ENCODE measurements at regions not wholly inside any gene's neighbourhood (a gene's known extent, or its start where the extent isn't known, plus 50 kb on each side); places are given as distances from the start of the nearest gene placed in this dataset.
"Not testable (repeated sequence)": the region's sequence is repeated elsewhere in the genome, so short reads cannot be mapped to it uniquely, and the experiment has no call there.

DNA sequence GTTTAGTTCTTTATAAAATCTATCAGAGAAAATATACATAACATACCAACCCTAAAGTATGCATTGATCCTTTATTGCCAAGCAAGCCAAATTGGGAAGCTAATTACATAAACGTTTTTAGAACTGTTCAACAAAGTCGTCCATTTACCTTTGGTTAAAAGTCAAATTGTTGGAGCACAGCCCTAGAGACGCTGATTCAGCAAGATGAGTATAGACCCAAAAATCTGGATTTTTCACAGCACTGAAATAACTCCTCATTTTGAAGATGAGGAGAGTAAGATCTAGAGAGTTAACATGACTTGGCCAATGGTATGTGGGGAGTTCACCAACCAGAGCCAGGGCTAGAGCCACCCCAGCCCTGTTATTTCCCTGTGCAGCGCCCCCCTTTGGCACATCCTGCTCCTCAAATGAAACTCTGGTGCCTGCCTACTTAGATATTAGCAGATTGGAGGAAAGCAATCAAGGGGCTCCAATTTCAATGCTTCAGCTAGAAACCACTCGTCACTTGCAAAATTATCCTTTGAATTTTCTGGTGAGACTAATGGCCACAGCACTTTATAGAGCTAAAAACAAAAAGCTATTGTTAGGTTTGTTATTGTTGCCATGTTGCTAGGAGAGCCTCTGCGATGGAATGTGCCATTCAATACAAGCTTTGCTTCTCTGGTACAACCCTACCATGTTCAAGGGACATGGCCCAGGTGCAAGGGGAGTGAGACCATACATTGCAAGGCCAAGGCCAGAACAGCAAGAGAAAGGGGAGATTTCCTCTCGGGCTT is 132.6 kb upstream of the ZEB1 start:
- DNase-seq, result no peak

DNA sequence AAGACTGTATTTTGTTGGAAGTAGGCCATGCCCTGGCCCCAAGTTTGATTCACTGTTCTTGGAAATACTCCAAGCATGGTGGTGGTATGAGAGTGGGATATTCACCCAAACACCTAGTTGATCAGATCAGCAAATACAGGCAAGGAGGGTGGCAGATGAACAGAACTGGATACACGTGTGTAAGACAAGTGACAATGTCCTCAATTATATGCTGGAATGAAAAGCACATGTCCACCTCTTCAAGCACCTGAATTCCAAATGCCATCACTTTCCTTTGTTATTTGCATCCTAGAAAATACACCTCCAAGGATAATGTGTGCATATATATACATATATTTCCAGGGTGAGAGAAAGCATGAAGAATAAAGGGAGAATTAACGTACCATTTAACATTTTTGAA is 131.8 kb upstream of the ZEB1 start:
- DNase-seq, result no peak

DNA sequence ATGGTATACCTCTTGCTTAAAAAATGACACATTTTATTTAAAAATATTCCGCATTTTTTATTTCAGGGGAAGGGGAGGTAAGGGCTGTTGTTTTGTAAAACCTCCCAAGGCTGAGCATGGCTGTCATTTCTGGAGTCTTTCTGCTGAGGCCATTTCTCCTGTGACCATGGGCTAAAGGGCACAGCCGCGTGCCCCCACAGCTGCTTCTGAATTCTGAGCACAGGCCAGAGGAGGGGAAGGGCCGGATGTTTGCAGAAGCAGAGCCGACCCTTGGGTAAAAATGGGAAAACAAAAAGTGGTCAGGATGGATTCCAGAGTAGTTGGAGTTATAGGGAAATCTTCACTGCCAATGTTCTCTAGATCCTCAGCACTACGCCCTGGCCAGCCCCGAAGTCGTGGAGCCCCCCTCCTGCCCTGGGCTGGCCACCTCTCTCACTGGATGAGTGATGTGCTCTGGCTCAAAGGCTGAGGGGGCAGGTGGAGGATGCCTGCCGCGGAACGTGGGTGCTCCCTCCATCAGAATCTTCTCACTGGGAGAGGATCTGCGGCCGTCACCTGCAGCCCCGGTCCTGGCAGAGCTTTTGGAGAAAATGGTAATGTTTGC is 131.3 kb upstream of the ZEB1 start:
- DNase-seq, result no peak

DNA sequence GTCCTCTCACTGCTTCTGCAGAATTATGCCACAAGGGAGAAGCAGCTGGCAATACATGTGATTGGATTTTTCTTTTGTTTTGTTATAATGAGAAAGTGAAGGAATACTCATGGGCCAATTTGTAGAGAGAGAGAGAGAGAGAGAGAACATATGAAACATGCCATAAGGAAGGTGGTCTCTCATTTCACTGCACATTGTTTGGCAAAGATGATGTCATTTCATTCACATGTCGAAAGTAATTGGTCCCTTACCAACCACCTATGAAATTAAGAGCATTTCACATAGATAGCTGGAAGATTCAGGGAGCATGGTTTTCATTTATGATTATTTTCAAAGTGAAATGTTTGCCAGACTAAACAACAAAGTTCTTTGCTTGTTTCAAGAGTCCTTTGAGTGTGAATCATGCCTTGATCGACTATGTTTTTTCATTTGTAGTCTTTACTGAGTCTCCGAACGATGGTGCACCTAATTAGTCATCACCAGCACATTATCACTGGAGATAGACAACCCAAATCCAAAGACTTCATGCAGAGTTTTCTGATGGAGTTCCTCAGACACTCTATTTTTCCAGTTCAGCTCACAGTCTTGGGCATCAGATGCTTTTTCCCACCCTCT is 130.1 kb upstream of the ZEB1 start:
- DNase-seq, result no peak

DNA sequence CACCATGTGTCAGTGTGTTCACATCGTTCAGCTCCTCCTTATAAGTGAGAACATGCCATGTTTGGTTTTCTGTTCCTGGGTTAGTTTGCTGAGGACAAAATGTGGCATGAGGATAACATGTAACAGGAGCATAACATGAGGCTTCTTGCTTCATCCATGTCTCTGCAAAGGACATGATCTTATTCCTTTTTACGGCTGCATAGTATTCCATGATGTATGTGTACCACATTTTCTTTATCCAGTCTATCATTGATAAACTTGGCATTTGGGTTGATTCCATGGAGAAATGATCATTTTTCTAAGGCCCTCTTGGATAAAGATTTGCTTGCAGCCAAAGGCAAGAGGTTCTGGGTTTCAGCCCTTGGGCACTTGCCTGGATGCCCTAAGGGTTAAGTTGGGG is 128.5 kb upstream of the ZEB1 start:
- DNase-seq, result no peak

DNA sequence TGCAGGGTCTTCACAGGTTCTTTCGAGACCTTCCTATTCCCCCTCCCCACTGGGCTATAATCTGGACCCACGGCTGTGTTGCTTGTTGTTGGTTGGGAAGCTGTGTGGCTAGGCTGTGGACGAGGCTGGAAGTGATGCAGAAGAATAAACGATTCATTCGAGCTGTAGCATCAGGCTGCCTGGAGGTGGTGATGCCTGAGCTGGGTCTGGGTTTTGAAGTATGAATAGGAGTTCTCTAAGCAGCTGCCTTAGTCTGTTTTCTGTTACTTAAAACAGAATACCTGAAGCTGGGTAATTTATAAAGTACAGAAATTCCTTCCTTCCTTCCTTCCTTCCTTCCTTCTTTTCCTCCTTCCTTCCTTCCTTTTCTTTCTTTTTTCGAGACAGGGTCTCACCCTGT is 126.5 kb upstream of the ZEB1 start:
- no peak for DNase-seq

DNA sequence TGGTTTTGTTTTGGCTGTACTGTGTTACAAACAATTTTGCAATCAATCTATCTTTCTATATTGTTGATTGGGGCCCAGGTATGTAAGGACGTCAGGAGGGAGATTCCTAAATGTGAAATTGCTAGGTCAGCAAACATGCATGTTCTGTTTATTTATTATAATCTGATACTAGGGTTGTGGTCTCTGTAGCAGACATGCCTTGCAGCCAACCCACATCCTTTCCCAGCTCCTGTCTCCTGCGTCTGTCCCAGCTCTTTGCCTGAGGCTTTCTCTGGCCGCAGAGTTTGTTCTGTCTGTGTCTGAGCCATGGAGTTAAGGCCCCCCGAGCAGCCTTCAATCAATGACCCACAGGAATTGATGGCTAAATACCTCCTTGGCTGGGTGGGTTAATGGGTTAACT is 124.0 kb upstream of the ZEB1 start:
- no peak for DNase-seq

DNA sequence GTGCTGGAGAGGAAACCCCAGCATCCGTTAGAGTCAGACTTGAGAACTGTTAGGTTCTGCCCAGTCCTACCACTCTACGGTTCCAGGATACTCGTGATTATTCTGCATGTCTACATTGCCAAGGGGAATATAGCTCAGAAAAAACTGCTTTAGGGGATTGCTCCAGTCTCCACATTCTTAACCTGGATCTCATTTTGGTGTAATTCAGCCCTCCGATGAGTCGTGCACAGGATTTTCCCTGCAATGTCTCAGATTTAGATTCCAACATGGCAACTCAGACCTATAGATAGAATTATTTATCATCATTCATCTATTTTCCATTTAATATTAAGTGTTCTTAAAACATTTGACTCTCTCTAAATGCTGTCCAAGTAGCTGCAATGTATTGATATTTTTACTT is 121.1 kb upstream of the ZEB1 start:
- DNase-seq, result no peak

DNA sequence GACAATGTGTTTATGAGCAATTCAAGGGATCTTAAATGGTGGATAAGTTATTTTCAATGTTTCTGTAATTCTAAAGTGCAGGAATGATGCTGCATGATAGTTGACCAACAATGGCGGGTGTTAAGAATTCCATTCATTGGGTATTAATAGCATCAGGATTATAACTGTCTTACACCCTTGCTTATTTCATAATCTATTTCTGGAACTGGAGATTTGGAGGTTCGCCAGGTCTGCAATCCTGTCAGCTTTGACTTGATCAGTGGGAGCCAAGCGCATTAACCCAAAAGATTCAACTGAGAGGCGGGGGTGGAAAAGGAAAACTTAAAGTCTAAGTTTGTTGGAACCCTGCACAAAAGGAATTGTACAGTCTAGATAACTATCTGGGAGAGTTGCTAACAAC is 114.9 kb upstream of the ZEB1 start:
- no peak for DNase-seq

DNA sequence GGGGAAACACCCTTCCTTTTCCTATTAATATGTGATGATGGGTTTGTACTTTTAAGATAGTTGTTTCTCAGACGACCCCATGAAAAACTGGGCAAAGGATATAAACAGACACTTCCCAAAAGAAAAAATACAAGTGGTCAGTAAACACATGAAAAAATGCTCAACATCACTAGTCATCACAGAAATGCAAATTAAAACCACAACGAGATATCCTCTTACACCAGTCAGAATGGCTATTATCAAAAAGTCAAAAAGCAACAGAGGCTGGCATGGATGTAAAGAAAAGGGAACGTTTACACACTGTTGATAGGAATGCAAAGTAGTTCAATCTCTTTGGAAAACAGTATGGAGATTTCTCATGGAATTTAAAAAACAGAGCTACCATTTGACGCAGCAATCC is 111.4 kb upstream of the ZEB1 start:
- DNase-seq, result no peak

DNA sequence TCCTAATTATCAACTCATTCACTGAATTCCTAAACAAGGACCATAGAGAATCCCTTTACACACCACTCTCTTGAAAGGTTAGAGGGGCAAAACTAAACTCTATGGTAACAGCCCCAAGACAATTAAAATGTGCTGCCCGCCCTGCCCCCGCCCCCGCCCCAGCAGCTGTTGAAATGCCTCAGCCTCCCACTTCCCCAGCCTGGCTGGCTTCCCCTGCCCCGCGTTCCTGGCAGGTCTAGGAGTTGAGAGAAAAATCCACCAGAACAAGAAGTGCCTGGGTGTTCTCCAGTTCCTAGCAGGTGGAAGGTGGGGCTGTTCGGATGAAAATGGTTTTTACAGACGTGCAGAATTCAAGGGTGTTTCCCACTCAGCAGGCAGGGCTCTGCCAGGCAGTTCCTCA is 109.5 kb upstream of the ZEB1 start:
- DNase-seq, result no peak

DNA sequence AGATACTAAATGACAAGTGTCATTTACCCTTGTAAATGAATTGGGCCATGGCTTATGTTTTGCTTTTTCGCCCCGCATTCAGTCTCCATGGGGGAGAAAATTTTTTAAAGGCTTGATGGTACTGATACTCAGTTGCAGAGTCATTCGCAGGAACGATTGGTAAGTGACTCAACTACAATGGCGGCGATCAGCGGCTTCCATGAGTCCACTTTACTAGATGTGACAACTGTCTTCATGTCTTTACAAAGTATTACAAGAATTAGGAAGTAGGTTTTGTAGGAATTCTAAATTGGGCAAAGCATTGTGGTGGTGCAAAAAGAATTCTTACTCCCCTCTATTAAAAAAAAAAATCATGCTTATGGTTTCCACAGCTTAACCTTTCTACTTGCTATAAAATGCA is 108.8 kb upstream of the ZEB1 start:
- no peak for DNase-seq

DNA sequence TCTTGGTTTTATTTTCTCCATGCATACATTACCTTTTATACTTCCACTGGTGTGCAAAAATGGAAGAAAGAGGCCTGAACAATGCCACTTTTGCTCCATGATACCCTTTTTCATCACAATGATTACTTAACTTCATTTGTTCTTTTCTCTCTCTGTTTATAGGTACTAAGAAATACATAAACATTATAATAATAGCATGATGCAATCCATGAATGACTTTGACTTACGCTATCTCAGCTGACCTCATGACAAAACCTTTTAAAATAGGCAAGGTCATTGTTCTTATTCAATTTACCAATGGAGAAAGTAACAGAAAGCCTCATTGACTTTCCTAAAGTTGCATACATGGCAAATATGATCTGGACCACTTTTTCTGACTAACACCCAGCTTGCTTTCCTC is 105.1 kb upstream of the ZEB1 start:
- no peak for DNase-seq

DNA sequence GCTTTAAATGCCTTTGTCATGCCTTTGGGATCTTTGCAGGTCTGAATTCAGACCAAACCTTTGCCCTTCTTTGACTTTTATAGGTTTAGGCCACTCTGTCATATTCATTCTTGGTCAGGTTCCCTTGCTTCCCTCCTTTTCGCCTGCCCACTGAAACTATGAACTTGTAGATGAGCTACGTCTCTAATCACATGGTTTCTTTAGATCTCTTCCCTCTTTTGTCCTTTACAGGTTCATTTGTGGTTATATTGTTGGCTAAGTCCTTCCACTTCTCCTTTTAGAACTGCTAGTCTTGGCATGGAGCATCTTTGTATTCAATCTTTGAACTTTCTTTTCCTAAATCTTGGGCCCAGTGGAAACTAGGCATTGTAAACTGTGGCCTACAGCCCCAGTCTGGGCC is 104.0 kb upstream of the ZEB1 start:
- DNase-seq, result peak in 1 of 58 donors; percentile 15

DNA sequence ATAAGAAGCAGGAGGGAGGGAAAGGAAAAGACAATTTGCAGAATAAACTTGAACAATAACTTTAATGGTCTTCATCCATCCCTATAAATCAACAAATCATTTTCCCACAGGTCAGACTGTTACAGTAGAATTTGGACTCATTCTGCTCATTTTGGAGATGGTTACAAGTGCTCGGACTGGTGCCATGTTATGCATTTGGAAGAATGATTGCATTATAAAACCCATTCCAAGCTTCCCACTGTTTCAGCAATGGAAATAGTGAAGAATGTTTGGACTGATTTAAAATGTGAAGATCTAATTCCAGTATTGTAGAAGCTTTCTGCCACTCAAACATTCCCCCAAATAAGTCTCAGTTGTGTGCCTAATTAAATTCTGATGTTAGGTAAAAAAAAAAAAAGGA is 99.7 kb upstream of the ZEB1 start:
- no peak for DNase-seq

DNA sequence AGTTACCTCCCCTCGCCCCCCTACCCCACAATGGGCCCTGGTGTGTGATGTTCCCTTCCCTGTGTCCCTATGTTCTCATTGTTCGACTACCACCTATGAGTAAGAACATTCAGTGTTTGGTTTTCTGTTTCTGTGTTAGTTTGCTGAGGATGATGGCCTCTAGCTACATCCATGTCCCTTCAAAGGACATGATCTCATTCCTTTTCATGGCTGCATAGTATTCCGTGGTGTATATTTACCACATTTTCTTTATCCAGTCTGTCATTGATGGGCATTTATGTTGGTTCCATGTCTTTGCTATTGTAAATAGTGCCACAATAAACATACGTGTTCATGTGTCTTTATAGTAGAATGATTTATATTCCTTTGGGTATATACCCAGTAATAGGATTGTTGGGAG is 90.2 kb upstream of the ZEB1 start:
- not testable (repeated sequence) for DNase-seq

DNA sequence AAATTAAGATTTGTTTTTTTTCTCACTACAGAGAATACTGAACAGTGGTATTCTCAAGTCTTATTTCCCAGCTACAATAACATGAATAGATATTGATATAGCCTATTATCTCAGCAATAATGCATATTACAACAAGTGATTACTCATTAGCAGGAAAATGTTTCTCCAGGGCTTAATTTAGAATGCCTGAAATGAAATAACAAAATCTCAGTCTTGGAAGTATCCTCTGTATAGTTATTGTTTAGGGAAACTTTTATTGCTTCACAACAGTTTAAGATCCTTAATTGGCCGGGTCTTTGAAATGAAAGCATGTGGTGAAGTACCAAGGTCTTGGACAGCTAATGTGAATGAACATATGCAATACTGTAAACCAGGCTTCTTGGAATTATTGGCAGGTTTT is 79.1 kb upstream of the ZEB1 start:
- DNase-seq, result no peak

DNA sequence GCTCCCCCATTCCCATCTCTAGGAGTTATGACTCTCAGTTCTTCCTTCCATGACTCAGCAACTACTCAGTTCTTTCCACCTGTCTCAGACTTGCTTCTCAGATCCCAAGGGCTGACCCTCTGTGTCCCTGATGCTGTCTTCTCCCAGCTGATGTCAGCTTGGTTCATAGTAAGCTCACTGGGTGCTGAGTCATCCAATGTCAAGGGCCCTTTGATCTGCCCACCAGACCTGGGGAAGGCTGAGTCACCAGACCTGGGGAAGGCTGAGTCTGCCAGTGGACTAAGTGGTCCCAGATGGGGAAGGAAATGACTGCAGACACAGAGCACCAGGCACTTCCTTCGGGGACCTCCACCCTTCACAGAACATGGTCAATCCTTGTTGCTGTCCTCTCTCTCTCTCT is 76.1 kb upstream of the ZEB1 start:
- DNase-seq, result peak in 2 of 58 donors; percentile 1 to 3

DNA sequence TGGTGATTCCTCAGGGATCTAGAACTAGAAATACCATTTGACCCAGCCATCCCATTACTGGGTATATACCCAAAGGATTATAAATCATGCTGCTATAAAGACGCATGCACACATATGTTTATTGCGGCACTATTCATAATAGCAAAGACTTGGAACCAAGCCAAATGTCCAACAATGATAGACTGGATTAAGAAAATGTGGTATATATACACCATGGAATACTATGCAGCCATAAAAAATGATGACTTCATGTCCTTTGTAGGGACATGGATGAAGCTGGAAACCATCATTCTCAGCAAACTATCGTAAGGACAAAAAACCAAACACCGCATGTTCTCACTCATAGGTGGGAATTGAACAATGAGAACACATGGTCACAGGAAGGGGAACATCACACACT is 67.9 kb upstream of the ZEB1 start:
- not testable (repeated sequence) for DNase-seq

DNA sequence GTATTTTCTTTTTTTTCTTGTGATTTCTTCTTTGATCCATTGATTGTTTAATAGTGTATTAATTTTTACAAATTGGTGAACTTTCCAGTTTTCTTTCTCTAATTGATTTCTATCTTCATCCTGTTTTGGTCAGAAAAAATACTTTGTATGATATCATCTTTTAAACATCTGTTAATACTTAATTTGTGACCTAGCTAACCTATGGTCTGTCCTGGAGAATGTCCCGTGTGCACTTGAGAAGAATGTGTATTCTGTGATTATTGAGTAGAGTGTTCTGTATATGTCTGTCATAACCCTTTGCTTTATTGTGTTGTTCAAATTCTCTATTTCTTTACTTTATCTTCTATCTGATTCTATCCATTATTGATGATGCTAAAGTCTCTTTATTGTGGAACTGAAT is 65.8 kb upstream of the ZEB1 start:
- DNase-seq, result no peak

DNA sequence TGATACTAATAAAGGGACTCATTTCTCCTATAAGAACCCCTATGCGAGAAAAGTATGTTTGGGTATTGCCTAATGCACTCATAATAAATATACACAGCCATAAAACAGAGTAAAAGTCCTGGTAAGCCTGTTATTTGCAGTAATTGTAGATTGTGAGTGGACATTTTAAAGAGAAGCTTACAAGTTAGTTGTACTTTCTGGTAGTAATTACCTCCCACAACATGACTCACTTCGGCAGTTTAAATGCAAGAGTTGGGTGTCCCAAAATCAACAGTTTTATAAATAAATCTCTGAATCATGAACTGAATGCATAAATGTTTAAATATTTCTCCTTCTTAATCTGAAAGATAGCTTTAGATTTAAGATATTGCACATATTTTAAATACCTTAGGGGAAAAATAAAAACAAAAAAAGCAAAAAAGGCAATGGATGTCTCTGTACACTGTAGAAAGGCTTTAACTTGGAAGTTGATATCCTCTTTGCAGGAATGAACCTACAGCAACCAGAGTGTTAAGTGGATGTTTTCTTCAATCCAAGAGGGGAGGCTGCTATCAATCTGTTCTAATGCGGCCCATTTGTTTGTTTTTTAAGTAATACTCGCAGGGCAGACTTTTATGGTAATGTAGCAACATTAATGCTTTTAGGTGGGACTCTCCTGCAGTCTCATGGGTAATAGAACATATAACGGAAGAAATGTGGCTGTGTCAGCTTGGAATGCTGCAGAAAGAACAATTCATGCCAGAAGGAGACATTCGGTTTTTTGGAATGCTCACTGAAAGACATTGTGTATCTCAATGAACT is 57.3 kb upstream of the ZEB1 start:
- DNase-seq, result no peak

DNA sequence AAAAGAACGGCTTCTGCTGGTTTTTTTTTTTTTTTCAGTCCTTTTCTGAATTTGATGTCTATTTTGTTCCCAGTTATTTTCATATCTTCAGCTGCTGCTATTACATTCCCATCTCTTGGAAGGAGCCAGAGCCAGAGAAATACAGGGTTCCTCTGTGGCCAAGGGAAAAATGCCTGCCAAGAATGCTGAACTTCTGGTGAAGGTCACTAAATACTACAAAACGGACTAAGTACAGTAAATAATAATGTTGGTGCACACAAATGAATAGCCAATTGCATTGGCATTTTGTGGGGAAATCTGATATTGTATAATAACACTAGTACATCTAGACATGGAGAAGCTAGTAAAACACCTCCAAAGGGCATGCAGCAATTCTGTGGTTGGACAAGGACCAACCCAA is 56.3 kb upstream of the ZEB1 start:
- DNase-seq, result no peak
